ENCODE measurements at regions not wholly inside any gene's neighbourhood (a gene's known extent, or its start where the extent isn't known, plus 50 kb on each side); places are given as distances from the start of the nearest gene placed in this dataset.
"Not testable (repeated sequence)": the region's sequence is repeated elsewhere in the genome, so short reads cannot be mapped to it uniquely, and the experiment has no call there.

DNA sequence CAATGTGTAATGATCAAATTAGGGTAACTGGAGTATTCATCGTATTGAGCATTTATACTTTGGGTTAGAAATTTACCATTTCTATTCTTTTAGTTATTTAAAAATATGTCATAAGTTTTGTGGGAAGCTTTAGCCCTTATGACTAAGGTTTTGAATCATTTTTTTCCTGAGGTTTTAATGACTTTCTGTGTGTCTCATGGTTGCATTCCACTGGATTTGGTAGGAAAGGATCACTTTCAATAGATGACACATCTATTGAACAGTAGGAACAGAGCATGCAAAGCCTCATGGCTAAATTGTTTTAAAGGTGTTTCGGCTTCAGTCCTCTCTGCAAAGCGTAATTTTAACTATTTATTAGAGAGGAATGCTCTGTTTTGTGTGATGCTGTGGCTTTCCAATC is 512.4 kb upstream of the CHD1 start:
- no peaks in the 10 kb centered on the region for H3K4me1 ChIP-seq (ENCODE audit: control insufficient read depth in 5 of 5, insufficient read depth in 5 of 5, low read length in 5 of 5)
- no peak for DNase-seq
- H3K9ac ChIP-seq (ENCODE audit: insufficient read depth in 1 of 2, low read length in 2 of 2) = no peak overlapping the region
- ATAC-seq (ENCODE audit: insufficient read depth, low FRiP score) = no peak
- TF ChIP-seq, protein P1, sequence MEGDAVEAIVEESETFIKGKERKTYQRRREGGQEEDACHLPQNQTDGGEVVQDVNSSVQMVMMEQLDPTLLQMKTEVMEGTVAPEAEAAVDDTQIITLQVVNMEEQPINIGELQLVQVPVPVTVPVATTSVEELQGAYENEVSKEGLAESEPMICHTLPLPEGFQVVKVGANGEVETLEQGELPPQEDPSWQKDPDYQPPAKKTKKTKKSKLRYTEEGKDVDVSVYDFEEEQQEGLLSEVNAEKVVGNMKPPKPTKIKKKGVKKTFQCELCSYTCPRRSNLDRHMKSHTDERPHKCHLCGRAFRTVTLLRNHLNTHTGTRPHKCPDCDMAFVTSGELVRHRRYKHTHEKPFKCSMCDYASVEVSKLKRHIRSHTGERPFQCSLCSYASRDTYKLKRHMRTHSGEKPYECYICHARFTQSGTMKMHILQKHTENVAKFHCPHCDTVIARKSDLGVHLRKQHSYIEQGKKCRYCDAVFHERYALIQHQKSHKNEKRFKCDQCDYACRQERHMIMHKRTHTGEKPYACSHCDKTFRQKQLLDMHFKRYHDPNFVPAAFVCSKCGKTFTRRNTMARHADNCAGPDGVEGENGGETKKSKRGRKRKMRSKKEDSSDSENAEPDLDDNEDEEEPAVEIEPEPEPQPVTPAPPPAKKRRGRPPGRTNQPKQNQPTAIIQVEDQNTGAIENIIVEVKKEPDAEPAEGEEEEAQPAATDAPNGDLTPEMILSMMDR (IDR thresholded peaks at IDR 0.05; ENCODE audit: control extremely low read depth, extremely low read depth) = no peak
- H3K36me3 ChIP-seq (ENCODE audit: control insufficient read depth in 4 of 4, insufficient read depth in 4 of 4, low read length in 4 of 4) = no peaks in the 10 kb centered on the region
- 82 to 86% methylated on average over 3 of the region's 3 CpGs for WGBS, 2 donors
- H3K27me3 ChIP-seq (ENCODE audit: control insufficient read depth in 3 of 3, insufficient read depth in 3 of 3, low read length in 2 of 3) = no peaks in the 10 kb centered on the region
- no peaks in the 10 kb centered on the region for H3K9me3 ChIP-seq (ENCODE audit: control insufficient read depth in 4 of 4, insufficient read depth in 3 of 4, low read length in 3 of 4)
- no peak overlapping the region for H3K27ac ChIP-seq (ENCODE audit: low read depth in 1 of 2, low read length in 1 of 2)
- H3K4me3 ChIP-seq = no peak overlapping the region

DNA sequence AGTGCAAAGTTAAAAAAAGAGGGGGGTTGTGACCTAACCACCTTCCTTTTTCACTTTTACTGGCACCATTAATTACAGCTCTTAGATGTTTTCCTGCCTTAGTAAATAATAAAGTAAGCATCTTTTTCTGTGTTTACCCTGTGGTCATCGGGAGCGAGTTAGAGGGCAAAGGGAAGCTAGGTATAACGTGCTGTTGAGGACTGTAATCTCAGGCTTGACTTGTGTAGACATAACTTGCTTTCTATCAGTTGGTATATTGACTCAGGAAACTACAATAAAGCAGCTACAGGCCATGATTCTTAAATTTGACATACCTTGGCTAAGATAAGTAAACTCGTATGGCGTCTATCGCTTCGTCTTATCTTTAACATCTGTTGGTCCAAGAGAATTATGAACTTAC is 509.8 kb upstream of the CHD1 start:
- 71 to 81% methylated on average over 7 of the region's 7 CpGs for WGBS, 2 donors
- DNase-seq (no peak), ATAC-seq (ENCODE audit: insufficient read depth, low FRiP score) (no peak)
- Histone ChIP-seq H3K4me3 (no peak overlapping the region), H3K9me3 (ENCODE audit: control insufficient read depth in 4 of 4, insufficient read depth in 3 of 4, low read length in 3 of 4) (no peaks in the 10 kb centered on the region), H3K9ac (ENCODE audit: insufficient read depth in 1 of 2, low read length in 2 of 2) (no peak overlapping the region), H3K4me1 (ENCODE audit: control insufficient read depth in 5 of 5, insufficient read depth in 5 of 5, low read length in 5 of 5) (no peaks in the 10 kb centered on the region), H3K36me3 (ENCODE audit: control insufficient read depth in 4 of 4, insufficient read depth in 4 of 4, low read length in 4 of 4) (no peaks in the 10 kb centered on the region), H3K27me3 (ENCODE audit: control insufficient read depth in 3 of 3, insufficient read depth in 3 of 3, low read length in 2 of 3) (no peaks in the 10 kb centered on the region), H3K27ac (ENCODE audit: low read depth in 1 of 2, low read length in 1 of 2) (no peak overlapping the region)
- TF ChIP-seq, protein P1 (IDR thresholded peaks at IDR 0.05; ENCODE audit: control extremely low read depth, extremely low read depth) = no peak

DNA sequence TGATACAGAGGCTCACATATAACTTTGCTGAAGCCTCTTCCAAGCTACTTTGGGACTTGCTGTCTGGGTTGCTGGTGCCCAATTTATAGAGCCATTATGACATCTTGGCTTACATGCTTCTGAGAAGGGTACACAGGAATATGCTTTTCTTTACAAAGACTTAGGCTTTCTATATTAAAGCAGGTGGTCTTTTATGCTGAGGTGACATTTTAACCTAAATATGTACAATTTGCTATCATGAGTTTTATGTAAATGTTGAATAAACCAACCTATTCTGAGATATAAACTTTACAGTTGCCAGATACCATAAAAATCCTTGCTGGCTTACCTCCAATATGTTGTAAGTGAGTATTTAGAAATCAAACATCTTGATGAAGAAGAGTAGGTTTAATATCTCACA is 509.2 kb upstream of the CHD1 start:
- no peak for DNase-seq

DNA sequence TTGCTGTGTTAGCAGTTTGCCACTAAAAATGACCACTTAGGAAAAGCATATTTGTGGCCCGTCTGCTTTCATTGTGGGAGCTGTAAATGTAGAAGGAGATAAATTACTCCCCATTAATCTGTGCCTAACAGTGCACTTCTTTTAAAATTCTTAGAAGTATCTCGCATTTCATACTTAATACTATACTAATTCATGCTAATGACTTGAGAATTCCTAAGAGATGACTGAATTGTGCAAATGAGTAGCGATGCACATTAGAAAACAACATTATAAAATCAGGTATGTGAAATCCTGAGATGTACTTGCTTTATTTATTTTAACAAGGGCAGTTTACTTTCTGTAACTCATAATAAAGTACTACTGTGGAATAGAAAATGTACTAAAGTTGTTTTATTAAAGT is 494.6 kb upstream of the CHD1 start:
- H3K4me3 ChIP-seq; H3K27ac ChIP-seq (ENCODE audit: low read depth in 1 of 2, low read length in 1 of 2); H3K36me3 ChIP-seq (ENCODE audit: control insufficient read depth in 4 of 4, insufficient read depth in 4 of 4, low read length in 4 of 4); ATAC-seq (ENCODE audit: insufficient read depth, low FRiP score); H3K27me3 ChIP-seq (ENCODE audit: control insufficient read depth in 3 of 3, insufficient read depth in 3 of 3, low read length in 2 of 3); H3K4me1 ChIP-seq (ENCODE audit: control insufficient read depth in 5 of 5, insufficient read depth in 5 of 5, low read length in 5 of 5); H3K9me3 ChIP-seq (ENCODE audit: control insufficient read depth in 4 of 4, insufficient read depth in 3 of 4, low read length in 3 of 4); H3K9ac ChIP-seq (ENCODE audit: insufficient read depth in 1 of 2, low read length in 2 of 2); DNase-seq: not testable (repeated sequence)
- no CpG with 5 or more reads among the region's 3 CpGs for WGBS, 2 donors

More for the DNA sequence above, 509.2 kb upstream of the CHD1 start:
- H3K9ac ChIP-seq (ENCODE audit: insufficient read depth in 1 of 2, low read length in 2 of 2) = no peak overlapping the region
- H3K27me3 ChIP-seq (ENCODE audit: control insufficient read depth in 3 of 3, insufficient read depth in 3 of 3, low read length in 2 of 3) = no peaks in the 10 kb centered on the region
- no peak overlapping the region for H3K27ac ChIP-seq (ENCODE audit: low read depth in 1 of 2, low read length in 1 of 2)
- TF ChIP-seq, protein P1 (IDR thresholded peaks at IDR 0.05; ENCODE audit: control extremely low read depth, extremely low read depth) = no peak
- H3K4me1 ChIP-seq (ENCODE audit: control insufficient read depth in 5 of 5, insufficient read depth in 5 of 5, low read length in 5 of 5) = no peaks in the 10 kb centered on the region
- H3K9me3 ChIP-seq (ENCODE audit: control insufficient read depth in 4 of 4, insufficient read depth in 3 of 4, low read length in 3 of 4) = no peaks in the 10 kb centered on the region
- H3K36me3 ChIP-seq (ENCODE audit: control insufficient read depth in 4 of 4, insufficient read depth in 4 of 4, low read length in 4 of 4) = no peaks in the 10 kb centered on the region
- H3K4me3 ChIP-seq = no peak overlapping the region
- ATAC-seq (ENCODE audit: insufficient read depth, low FRiP score) = no peak

DNA sequence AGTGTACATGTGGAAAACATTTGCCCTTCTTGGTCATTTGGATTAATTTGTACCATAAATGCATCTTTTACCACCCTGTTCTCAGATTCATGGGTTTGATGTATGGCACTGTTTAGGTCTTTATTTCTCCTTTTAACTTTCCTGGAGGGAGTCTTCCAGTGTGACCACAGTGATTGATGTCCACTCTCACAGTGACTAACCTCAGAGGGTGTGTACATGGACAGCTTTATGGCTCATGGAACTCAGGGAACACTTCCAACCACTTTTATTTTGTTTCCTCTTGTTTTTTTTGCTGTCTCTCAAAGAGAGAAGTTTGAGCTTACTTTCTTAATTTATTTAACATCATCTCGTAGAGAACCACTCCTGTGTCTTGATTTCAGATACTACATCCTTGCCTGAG is 489.8 kb upstream of the CHD1 start:
- not testable (repeated sequence) for H3K4me3 ChIP-seq; H3K36me3 ChIP-seq (ENCODE audit: control insufficient read depth in 4 of 4, insufficient read depth in 4 of 4, low read length in 4 of 4); H3K9ac ChIP-seq (ENCODE audit: insufficient read depth in 1 of 2, low read length in 2 of 2); H3K4me1 ChIP-seq (ENCODE audit: control insufficient read depth in 5 of 5, insufficient read depth in 5 of 5, low read length in 5 of 5); H3K27ac ChIP-seq (ENCODE audit: low read depth in 1 of 2, low read length in 1 of 2); ATAC-seq (ENCODE audit: insufficient read depth, low FRiP score); H3K9me3 ChIP-seq (ENCODE audit: control insufficient read depth in 4 of 4, insufficient read depth in 3 of 4, low read length in 3 of 4); DNase-seq; H3K27me3 ChIP-seq (ENCODE audit: control insufficient read depth in 3 of 3, insufficient read depth in 3 of 3, low read length in 2 of 3)
- 68 to 76% methylated on average over 1 of the region's 1 CpG for WGBS, 2 donors

DNA sequence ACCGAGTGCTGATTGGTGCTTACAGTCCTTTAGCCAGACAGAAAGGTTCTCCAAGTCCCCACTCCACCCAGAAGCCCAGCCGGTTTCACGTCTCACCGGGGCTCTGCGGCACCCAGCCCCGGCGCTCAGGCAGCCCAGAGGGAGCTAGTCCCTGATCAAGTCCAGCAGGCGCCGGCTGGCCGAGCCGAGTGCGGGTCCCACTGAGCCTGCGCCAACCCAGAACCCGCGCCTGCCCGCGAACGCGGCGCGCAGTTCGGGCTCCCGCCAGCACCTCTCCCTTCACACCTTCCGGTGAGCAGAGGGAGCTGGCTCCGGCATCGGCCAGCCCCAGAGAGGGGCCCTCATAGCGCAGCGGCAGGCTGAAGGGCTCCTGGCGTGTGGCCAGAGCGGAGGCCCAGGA is 481.6 kb upstream of the CHD1 start:
- H3K36me3 ChIP-seq (ENCODE audit: control insufficient read depth in 4 of 4, insufficient read depth in 4 of 4, low read length in 4 of 4); H3K4me1 ChIP-seq (ENCODE audit: control insufficient read depth in 5 of 5, insufficient read depth in 5 of 5, low read length in 5 of 5); H3K9ac ChIP-seq (ENCODE audit: insufficient read depth in 1 of 2, low read length in 2 of 2); DNase-seq; H3K27me3 ChIP-seq (ENCODE audit: control insufficient read depth in 3 of 3, insufficient read depth in 3 of 3, low read length in 2 of 3); H3K9me3 ChIP-seq (ENCODE audit: control insufficient read depth in 4 of 4, insufficient read depth in 3 of 4, low read length in 3 of 4); H3K4me3 ChIP-seq; ATAC-seq (ENCODE audit: insufficient read depth, low FRiP score); H3K27ac ChIP-seq (ENCODE audit: low read depth in 1 of 2, low read length in 1 of 2): not testable (repeated sequence)
- 98% methylated on average over 18 to 22 of the region's 30 CpGs for WGBS, 2 donors

Data from lung (tissue), 11 donors.